Naive thymus-derived CD8-positive, alpha-beta T cell (primary cell): ENCODE measurements at regions not wholly inside any gene's neighbourhood (a gene's known extent, or its start where the extent isn't known, plus 50 kb on each side); places are given as distances from the start of the nearest gene placed in this dataset.
"Not testable (repeated sequence)": the region's sequence is repeated elsewhere in the genome, so short reads cannot be mapped to it uniquely, and the experiment has no call there.

Experiments
- ATAC-seq, 2 donors: fragments of 150-1000 bp; cut with Tn5 transposase in 1 of 2; sonication (Bioruptor Pico), chemical (Tn5 transposase) in 1 of 2; 1 replicate in 1 of 2; 2 replicates in 1 of 2; pipeline ENCODE4 v1.10.0; 2021; ENCODE audit warnings: mild to moderate bottlenecking in 2 of 2, moderate library complexity in 2 of 2
- POLR2A ChIA-PET: fragments of 350-600 bp; sonication (Branson Sonifier 250); formaldehyde crosslinking; loops from one replicate; lab custom pipeline; 2021; ENCODE audit warnings: antibody characterized with exemption; lab: Charles Lee
- DNase-seq, 10 donors: peaks; one replicate each; pipeline versions ENCODE4 v3.0.0 to v3.0.0-alpha.2; 2020 to 2022
- H3K27ac Mint-ChIP-seq, 10 donors: one replicate each; pipeline ENCODE4 v1.8.0; 2020 to 2022; ENCODE audit warnings: mild to moderate bottlenecking in 10 of 10, mixed read lengths in 10 of 10, moderate library complexity in 4 of 10, inconsistent platforms in 1 of 10
- H3K27me3 Mint-ChIP-seq, 5 donors: one replicate each; pipeline ENCODE4 v1.8.0; 2021 to 2022; ENCODE audit warnings: mixed read lengths in 5 of 5
- H3K36me3 Mint-ChIP-seq, 3 donors: one replicate each; pipeline ENCODE4 v1.8.0; 2020 to 2022; ENCODE audit warnings: mixed read lengths in 3 of 3, mild to moderate bottlenecking in 2 of 3, inconsistent platforms in 1 of 3
- H3K4me1 Mint-ChIP-seq, 4 donors: one replicate each; pipeline ENCODE4 v1.8.0; 2021 to 2022; ENCODE audit warnings: mixed read lengths in 4 of 4
- H3K4me3 Mint-ChIP-seq, 10 donors: one replicate each; pipeline ENCODE4 v1.8.0; 2020 to 2022; ENCODE audit warnings: mild to moderate bottlenecking in 10 of 10, mixed read lengths in 10 of 10, moderate library complexity in 6 of 10, inconsistent platforms in 1 of 10
- H3K9me3 Mint-ChIP-seq, 9 donors: one replicate each; pipeline ENCODE4 v1.8.0; 2020 to 2022; ENCODE audit warnings: mixed read lengths in 9 of 9, mild to moderate bottlenecking in 3 of 9, inconsistent platforms in 1 of 9, moderate library complexity in 1 of 9

GRCh38 chr1:143786381-143786780 is 185.4 kb downstream of the FAM72C start:
- not testable (repeated sequence) for H3K27me3 Mint-ChIP-seq, H3K4me1 Mint-ChIP-seq

GRCh38 chr1:143785883-143786282 is 185.9 kb downstream of the FAM72C start:
- DNase-seq, H3K27me3 Mint-ChIP-seq, H3K9me3 Mint-ChIP-seq, H3K27ac Mint-ChIP-seq, H3K4me3 Mint-ChIP-seq, H3K36me3 Mint-ChIP-seq, H3K4me1 Mint-ChIP-seq, POLR2A ChIA-PET: not testable (repeated sequence)
- peak in 1 of 2 donors; percentile 22 for ATAC-seq

More at GRCh38 chr1:143786381-143786780, 185.4 kb downstream of the FAM72C start:
- POLR2A ChIA-PET, H3K4me3 Mint-ChIP-seq, H3K27ac Mint-ChIP-seq, DNase-seq, H3K36me3 Mint-ChIP-seq, H3K9me3 Mint-ChIP-seq: not testable (repeated sequence)
- ATAC-seq, result peak; percentile 26 to 36

DNA sequence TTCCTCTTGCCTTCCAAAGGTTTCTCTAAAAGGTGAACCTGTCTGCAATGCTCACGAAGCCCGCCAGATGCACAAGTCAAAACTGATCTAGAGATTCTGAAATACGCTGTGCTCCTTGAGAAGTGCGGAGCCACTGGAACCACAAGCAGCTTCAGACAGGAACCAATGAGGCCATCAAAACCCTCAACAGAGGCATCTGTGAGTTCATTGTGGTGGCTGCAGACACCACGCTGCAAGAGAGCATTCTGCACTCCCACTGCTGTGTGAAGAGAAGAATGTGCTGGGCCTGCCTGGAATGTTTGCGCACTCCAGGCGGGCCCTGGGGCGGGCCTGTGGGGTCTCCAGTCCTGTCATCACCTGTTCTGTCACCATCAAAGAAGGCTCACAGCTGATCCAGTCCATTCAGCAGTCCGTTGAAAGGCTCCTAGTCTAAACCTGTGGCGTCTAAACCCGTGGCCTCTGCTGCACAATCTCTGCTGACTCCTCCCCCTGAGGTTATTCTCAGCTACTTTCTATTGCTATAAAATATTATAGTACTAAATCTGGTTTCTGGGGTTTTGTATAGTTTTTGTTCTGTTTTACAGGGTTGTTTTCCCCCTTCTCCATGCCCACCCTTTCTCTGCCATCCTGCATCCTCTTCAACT is 187.4 kb downstream of the FAM72C start:
- H3K27me3 Mint-ChIP-seq, H3K4me3 Mint-ChIP-seq, H3K27ac Mint-ChIP-seq, H3K4me1 Mint-ChIP-seq, H3K9me3 Mint-ChIP-seq, DNase-seq, POLR2A ChIA-PET, H3K36me3 Mint-ChIP-seq: not testable (repeated sequence)
- ATAC-seq, result peak; percentile 92 to 95

GRCh38 chr1:143778178-143778577 is 193.6 kb downstream of the FAM72C start:
- H3K27me3 Mint-ChIP-seq, H3K9me3 Mint-ChIP-seq, DNase-seq, POLR2A ChIA-PET, H3K4me3 Mint-ChIP-seq, H3K27ac Mint-ChIP-seq, H3K36me3 Mint-ChIP-seq, H3K4me1 Mint-ChIP-seq: not testable (repeated sequence)
- ATAC-seq, result peak; percentile 79 to 83

GRCh38 chr1:143764831-143765230 is 207.0 kb downstream of the FAM72C start:
- H3K27ac Mint-ChIP-seq, DNase-seq, H3K4me1 Mint-ChIP-seq, H3K27me3 Mint-ChIP-seq, ATAC-seq, H3K4me3 Mint-ChIP-seq, H3K9me3 Mint-ChIP-seq, H3K36me3 Mint-ChIP-seq, POLR2A ChIA-PET: not testable (repeated sequence)

GRCh38 chr1:143760366-143760765 is 211.4 kb downstream of the FAM72C start:
- H3K36me3 Mint-ChIP-seq, POLR2A ChIA-PET, H3K27ac Mint-ChIP-seq, H3K4me1 Mint-ChIP-seq, DNase-seq, ATAC-seq, H3K4me3 Mint-ChIP-seq, H3K9me3 Mint-ChIP-seq: not testable (repeated sequence)
- H3K27me3 Mint-ChIP-seq, result peaks cover 0 to 13% (median 3%) of the 10 kb centered on the region in 5 donors

- H3K36me3 Mint-ChIP-seq, H3K4me1 Mint-ChIP-seq, DNase-seq, POLR2A ChIA-PET, H3K27ac Mint-ChIP-seq, ATAC-seq, H3K4me3 Mint-ChIP-seq: not testable (repeated sequence)
- Mint-ChIP-seq H3K9me3 (peaks cover 0 to 13% (median 1%) of the 10 kb centered on the region in 9 donors), H3K27me3 (peaks cover 0 to 13% (median 3%) of the 10 kb centered on the region in 5 donors)
Measured at GRCh38 chr1:143755961-143756360, 215.8 kb downstream of the FAM72C start.

- no peak overlapping the region for H3K27ac Mint-ChIP-seq
- no peak overlapping the region for H3K4me3 Mint-ChIP-seq
- peaks cover 0 to 9% (median 1%) of the 10 kb centered on the region in 9 donors for H3K9me3 Mint-ChIP-seq
- H3K4me1 Mint-ChIP-seq, result peaks cover 0 to 2% (median 0%) of the 10 kb centered on the region in 4 donors
- ATAC-seq (no peak), DNase-seq (no peak)
- POLR2A ChIA-PET, result no interaction called here
- H3K27me3 Mint-ChIP-seq, result peaks cover 0 to 19% (median 5%) of the 10 kb centered on the region in 5 donors
- no peaks in the 10 kb centered on the region for H3K36me3 Mint-ChIP-seq
Measured at GRCh38 chr1:143748906-143749305, 222.9 kb downstream of the FAM72C start.

DNA sequence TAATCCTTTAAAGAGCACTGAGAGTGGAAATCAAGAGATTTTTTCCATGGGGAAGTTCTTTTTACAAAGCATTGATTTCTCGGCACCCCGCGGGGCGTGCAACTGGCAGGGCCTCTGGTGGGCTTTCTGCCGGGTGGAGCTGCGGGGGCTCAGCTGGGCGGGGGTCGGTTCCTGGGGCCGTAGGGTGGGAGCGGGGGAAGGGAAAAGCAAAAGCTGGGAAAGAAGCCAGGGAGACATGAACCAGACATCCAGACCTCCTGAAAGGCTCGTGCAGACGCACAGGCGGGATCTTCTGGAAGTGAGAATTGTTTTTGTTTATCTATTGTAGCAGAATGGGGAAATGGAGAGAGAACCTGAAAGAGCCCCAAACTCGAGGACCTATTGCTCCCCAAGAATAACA is 235.2 kb downstream of the FAM72C start:
- Mint-ChIP-seq H3K4me3 (no peak overlapping the region), H3K9me3 (peaks cover 0 to 14% (median 0%) of the 10 kb centered on the region in 9 donors), H3K27me3 (peaks cover 9 to 56% (median 32%) of the 10 kb centered on the region in 5 donors), H3K36me3 (peaks cover 0 to 8% (median 0%) of the 10 kb centered on the region in 3 donors), H3K4me1 (peaks cover 0 to 2% (median 0%) of the 10 kb centered on the region in 4 donors), H3K27ac (peak overlapping the region in 1 of 10 donors; percentile 40)
- DNase-seq (no peak), ATAC-seq (no peak)
- POLR2A ChIA-PET, result no interaction called here

DNA sequence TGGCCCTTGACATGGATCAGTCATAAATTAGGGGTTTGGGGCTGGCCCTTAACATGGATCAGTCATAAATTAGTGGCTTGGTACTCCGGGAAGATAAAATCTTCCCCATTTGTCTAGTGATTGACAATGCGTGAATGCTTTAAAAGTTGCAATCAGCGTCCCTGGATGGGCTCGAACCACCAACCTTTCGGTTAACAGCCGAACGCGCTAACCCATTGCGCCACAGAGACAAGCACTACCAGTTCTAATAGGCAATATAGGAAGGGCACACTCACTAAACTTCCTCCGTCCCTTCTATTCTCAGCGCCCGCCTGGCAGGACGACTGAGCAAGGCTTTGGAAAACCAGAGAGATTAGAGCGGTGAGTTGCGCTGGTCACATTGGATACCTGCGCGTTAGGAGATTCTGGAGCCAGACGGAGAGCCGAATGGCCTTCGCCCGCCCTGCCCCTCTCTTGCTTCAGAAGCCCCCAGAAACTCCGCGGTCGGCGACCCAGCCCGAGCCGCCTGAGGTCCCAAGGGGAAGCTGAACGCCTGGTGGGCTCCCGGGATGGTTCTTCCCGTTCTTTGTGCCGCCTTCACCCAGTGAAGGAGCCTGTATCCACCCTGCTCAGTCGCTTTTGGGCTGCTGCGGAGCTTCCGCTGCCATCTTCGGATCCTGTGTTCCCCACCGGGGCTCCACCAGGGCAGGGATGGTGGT is 235.9 kb downstream of the FAM72C start:
- DNase-seq (no peak), ATAC-seq (no peak)
- Mint-ChIP-seq H3K27ac (peak overlapping the region in 1 of 10 donors; percentile 40), H3K4me3 (no peak overlapping the region), H3K36me3 (peaks cover 0 to 11% (median 0%) of the 10 kb centered on the region in 3 donors), H3K9me3 (peaks cover 0 to 17% (median 0%) of the 10 kb centered on the region in 9 donors), H3K4me1 (peaks cover 0 to 2% (median 0%) of the 10 kb centered on the region in 4 donors), H3K27me3 (peaks cover 12 to 62% (median 38%) of the 10 kb centered on the region in 5 donors)
- POLR2A ChIA-PET, result no interaction called here

- H3K36me3 Mint-ChIP-seq, result peaks cover 0 to 14% (median 0%) of the 10 kb centered on the region in 3 donors
- DNase-seq, ATAC-seq, POLR2A ChIA-PET, H3K4me1 Mint-ChIP-seq, H3K27ac Mint-ChIP-seq, H3K4me3 Mint-ChIP-seq: not testable (repeated sequence)
- peaks cover 0 to 21% (median 0%) of the 10 kb centered on the region in 9 donors for H3K9me3 Mint-ChIP-seq
- H3K27me3 Mint-ChIP-seq, result peaks cover 12 to 66% (median 42%) of the 10 kb centered on the region in 5 donors
Measured at GRCh38 chr1:143734261-143734660, 237.5 kb downstream of the FAM72C start.

DNA sequence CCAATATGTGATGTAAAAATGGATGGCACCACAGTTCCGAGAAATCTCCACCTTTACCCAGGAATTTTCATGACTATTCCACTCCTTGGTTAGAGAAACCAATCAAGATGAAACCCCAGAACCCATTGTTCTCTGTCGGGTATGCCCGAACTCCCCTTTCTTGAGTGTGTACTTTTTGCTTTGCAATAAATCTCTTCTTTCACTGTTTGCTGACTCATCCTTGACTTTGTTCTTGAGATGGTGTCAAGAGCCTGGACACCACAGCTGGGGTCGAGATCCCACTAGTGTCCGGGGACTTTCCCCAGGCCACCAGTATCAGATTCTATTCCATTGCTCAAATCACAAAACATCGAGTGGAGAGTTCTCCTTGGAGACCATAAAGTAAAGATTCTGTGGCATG is 240.9 kb downstream of the FAM72C start:
- POLR2A ChIA-PET, DNase-seq, H3K4me3 Mint-ChIP-seq, H3K27ac Mint-ChIP-seq, H3K4me1 Mint-ChIP-seq, ATAC-seq: not testable (repeated sequence)
- Mint-ChIP-seq H3K9me3 (peaks cover 0 to 29% (median 3%) of the 10 kb centered on the region in 9 donors), H3K36me3 (peaks cover 0 to 19% (median 2%) of the 10 kb centered on the region in 3 donors), H3K27me3 (peaks cover 18 to 62% (median 39%) of the 10 kb centered on the region in 5 donors)

DNA sequence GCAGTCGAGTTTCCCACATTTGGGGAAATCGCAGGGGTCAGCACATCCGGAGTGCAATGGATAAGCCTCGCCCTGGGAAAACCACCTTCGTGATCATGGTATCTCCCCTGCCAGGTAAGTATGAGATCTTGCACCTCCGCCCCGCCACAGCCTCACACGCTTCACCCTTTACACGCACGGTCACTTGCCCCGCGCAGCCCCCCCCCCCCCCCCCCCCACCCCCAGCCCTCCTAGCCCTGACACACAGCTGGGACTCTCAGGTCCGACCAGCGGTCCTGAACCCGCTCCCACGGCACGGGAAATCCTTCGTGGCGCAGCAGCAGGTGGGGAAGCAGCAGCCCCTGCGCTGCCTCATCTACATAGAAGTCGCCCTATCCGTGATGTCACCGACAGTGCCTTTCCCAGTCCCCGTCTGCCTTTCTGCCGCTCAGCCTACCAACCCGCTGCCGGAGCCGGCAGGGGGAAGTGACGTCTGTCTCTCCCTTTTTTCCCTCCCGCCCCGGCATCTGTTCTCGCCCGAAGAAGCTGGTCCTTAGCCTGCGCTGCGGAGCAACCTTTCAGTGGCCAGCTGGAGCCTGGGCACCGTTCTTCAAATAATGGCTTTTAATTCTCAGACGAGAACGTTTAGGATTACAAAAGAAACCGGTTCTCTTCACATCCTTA is 242.2 kb downstream of the FAM72C start:
- POLR2A ChIA-PET, H3K4me1 Mint-ChIP-seq: not testable (repeated sequence)
- Mint-ChIP-seq H3K27ac (peak overlapping the region in 4 of 10 donors; percentile 81 to 93 (median 86)), H3K36me3 (peaks cover 0 to 13% (median 2%) of the 10 kb centered on the region in 3 donors), H3K9me3 (peaks cover 0 to 29% (median 3%) of the 10 kb centered on the region in 9 donors), H3K27me3 (peaks cover 18 to 54% (median 32%) of the 10 kb centered on the region in 5 donors), H3K4me3 (peak overlapping the region in 3 of 10 donors; percentile 22 to 46 (median 26))
- peak; percentile 73 to 78 for ATAC-seq
- DNase-seq, result peak in 5 of 10 donors; percentile 17 to 45 (median 20)
